ENCODE measurements at regions not wholly inside any gene's neighbourhood (a gene's known extent, or its start where the extent isn't known, plus 50 kb on each side); places are given as distances from the start of the nearest gene placed in this dataset.

DNA sequence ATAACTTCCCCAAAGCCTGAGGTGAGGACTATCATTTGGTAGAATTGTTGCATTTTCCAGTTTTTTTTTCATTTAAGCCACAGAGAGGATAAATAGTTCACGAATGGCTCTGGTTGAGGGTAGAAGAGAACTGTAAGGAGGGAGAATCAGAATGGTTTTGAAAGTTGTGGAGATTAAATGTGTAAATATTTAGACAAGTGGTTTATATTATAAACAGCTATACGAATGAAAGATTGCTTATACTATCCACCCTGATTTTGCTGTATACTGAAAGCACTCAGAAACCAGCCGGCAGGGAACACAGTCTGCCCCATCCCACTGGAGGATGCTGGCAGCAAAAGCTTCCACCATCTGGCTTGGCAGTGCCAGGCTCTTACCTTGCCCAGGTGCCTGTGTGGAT is 341.1 kb downstream of the RAPGEF2 start:
- no peak for DNase-seq (ENCODE audit: low read depth in 2 of 2)
- TF ChIP-seq, protein P1, sequence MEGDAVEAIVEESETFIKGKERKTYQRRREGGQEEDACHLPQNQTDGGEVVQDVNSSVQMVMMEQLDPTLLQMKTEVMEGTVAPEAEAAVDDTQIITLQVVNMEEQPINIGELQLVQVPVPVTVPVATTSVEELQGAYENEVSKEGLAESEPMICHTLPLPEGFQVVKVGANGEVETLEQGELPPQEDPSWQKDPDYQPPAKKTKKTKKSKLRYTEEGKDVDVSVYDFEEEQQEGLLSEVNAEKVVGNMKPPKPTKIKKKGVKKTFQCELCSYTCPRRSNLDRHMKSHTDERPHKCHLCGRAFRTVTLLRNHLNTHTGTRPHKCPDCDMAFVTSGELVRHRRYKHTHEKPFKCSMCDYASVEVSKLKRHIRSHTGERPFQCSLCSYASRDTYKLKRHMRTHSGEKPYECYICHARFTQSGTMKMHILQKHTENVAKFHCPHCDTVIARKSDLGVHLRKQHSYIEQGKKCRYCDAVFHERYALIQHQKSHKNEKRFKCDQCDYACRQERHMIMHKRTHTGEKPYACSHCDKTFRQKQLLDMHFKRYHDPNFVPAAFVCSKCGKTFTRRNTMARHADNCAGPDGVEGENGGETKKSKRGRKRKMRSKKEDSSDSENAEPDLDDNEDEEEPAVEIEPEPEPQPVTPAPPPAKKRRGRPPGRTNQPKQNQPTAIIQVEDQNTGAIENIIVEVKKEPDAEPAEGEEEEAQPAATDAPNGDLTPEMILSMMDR (IDR thresholded peaks at IDR 0.05; ENCODE audit: low read depth, low read length), result no peak
- no peak overlapping the region for H3K4me3 ChIP-seq (replicated peaks in 1 of 2; ENCODE audit: low read depth in 2 of 2, low read length in 2 of 2)

DNA sequence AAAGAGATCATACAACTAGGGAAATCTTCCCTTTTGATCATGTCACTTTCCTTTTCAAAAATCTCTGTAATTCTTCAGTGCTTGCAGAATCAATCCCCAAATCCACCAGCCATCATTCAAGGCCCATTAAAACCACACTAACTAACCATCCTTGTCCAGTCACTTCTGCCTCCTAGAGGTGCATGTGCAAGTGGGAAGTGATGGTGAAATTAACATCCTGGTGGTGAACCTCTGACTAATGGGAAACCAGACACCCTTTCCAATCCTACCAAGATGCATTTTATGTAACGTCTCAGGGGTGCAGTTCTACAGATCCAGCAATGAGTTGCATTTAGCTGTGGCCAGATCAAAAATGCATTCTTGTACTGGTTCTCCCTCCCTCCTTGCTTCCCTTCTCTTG is 341.8 kb downstream of the RAPGEF2 start:
- DNase-seq (ENCODE audit: low read depth in 2 of 2), result peak; percentile 20 to 38
- H3K4me3 ChIP-seq (replicated peaks in 1 of 2; ENCODE audit: low read depth in 2 of 2, low read length in 2 of 2), result no peak overlapping the region
- TF ChIP-seq, protein P1 (IDR thresholded peaks at IDR 0.05; ENCODE audit: low read depth, low read length), result peak; percentile 17

- no peak for DNase-seq (ENCODE audit: low read depth in 2 of 2)
- no peak overlapping the region for H3K4me3 ChIP-seq (replicated peaks in 1 of 2; ENCODE audit: low read depth in 2 of 2, low read length in 2 of 2)
- TF ChIP-seq, protein P1 (IDR thresholded peaks at IDR 0.05; ENCODE audit: low read depth, low read length), result no peak
Observed at GRCh38 chr4:159445692-159446091, 342.8 kb downstream of the RAPGEF2 start.

DNA sequence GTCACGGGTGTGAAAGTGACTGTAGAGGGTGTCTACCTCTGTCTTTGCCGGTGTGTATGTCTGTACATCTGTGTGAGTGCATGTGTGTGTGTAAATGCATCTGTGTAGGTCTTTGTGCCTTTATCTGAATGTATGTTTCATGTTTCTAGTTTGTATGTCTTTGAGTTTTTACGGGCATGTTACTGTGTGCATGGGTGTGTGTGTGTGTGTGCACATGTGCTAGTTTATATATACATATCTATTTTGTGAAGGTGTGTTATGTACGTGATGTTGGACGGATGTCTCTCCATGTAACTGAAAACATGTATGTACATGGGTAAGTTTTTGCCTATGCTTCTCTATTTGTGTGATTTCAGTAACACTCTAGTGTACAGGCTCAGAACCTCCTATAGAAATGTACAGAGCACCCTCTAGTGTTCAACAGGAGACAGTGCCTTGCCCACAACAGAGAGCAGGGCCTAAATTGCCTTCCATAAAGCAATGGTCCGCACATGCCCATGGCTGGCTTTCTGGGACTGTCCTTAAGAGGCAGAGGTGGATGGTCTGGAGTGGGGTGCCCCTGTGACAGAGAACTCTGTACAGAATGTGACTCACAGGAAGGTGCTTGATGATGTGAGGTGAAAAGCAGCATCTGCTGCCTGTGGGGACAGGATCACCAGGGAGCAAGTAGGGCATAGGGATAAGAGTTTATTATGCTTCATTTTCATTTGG is 343.5 kb downstream of the RAPGEF2 start:
- TF ChIP-seq, protein P1 (IDR thresholded peaks at IDR 0.05; ENCODE audit: low read depth, low read length), result peak; percentile 94
- no peak overlapping the region for H3K4me3 ChIP-seq (replicated peaks in 1 of 2; ENCODE audit: low read depth in 2 of 2, low read length in 2 of 2)
- peak; percentile 85 to 86 for DNase-seq (ENCODE audit: low read depth in 2 of 2)

DNA sequence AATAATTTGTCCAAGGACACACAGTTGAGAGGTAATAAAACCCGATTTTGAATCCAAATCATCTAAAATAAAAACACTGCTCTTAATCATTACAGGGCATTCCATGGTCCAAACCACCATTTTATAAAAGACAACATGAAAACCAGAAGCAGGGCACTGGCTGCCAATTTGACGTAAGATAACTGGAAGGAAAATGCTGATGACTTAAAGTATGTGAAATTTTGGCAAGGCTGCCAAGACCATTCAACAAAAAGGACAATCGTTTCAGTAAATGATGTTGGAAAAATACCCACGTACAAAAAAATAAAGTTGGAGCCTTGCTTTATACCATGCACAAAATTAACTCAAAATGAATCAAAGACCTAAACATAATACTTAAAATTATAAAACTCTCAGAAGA is 344.4 kb downstream of the RAPGEF2 start:
- H3K4me3 ChIP-seq (replicated peaks in 1 of 2; ENCODE audit: low read depth in 2 of 2, low read length in 2 of 2), result no peak overlapping the region
- TF ChIP-seq, protein P1 (IDR thresholded peaks at IDR 0.05; ENCODE audit: low read depth, low read length), result no peak
- peak; percentile 20 to 52 for DNase-seq (ENCODE audit: low read depth in 2 of 2)

GRCh38 chr4:159451006-159451405 is 348.1 kb downstream of the RAPGEF2 start:
- peak in 1 of 2 donors; percentile 28 for DNase-seq (ENCODE audit: low read depth in 2 of 2)
- TF ChIP-seq, protein P1 (IDR thresholded peaks at IDR 0.05; ENCODE audit: low read depth, low read length), result no peak
- H3K4me3 ChIP-seq (replicated peaks in 1 of 2; ENCODE audit: low read depth in 2 of 2, low read length in 2 of 2), result no peak overlapping the region
